HL-60 (cell line): ENCODE measurements at regions not wholly inside any gene's neighbourhood (a gene's known extent, or its start where the extent isn't known, plus 50 kb on each side); places are given as distances from the start of the nearest gene placed in this dataset.

ENCODE experiments used
- POLR2AphosphoS5 ChIP-seq: IDR thresholded peaks from 2 replicates; pipeline ENCODE4 v1.6.1; 2012; ENCODE audit warnings: low read depth
- TF ChIP-seq, protein P1 (sequence below): IDR thresholded peaks from one replicate; pipeline ENCODE4 v1.5.1; 2011; ENCODE audit warnings: low read length, control low read depth, inconsistent platforms; ENCODE audit not compliant: insufficient read depth
- TF ChIP-seq, protein P2 (sequence below): IDR thresholded peaks from 2 replicates; pipeline ENCODE4 v1.6.1; 2012; ENCODE audit warnings: low read depth; ENCODE audit not compliant: insufficient replicate concordance

DNA sequence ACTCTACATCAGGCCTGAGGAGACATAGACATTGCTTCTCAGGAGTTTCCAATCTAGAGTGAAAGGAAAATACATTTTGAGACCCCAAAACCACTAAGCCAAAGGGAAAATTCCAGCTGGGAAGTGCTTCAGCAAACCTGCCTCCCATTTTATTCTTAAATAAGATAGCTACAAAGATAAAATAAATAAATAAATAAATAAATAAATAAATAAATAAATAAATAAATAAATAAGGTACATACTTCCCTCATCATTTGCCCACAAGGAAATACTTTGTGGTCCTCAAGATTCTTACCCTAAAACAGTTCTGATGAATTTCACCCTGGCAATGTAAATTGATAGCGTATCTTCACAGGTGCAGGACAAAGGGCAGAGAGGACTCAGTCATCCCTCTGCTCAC, 474.0 kb upstream of the ROBO1 start:
- TF ChIP-seq, protein P1, sequence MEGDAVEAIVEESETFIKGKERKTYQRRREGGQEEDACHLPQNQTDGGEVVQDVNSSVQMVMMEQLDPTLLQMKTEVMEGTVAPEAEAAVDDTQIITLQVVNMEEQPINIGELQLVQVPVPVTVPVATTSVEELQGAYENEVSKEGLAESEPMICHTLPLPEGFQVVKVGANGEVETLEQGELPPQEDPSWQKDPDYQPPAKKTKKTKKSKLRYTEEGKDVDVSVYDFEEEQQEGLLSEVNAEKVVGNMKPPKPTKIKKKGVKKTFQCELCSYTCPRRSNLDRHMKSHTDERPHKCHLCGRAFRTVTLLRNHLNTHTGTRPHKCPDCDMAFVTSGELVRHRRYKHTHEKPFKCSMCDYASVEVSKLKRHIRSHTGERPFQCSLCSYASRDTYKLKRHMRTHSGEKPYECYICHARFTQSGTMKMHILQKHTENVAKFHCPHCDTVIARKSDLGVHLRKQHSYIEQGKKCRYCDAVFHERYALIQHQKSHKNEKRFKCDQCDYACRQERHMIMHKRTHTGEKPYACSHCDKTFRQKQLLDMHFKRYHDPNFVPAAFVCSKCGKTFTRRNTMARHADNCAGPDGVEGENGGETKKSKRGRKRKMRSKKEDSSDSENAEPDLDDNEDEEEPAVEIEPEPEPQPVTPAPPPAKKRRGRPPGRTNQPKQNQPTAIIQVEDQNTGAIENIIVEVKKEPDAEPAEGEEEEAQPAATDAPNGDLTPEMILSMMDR = no peak
- TF ChIP-seq, protein P2, sequence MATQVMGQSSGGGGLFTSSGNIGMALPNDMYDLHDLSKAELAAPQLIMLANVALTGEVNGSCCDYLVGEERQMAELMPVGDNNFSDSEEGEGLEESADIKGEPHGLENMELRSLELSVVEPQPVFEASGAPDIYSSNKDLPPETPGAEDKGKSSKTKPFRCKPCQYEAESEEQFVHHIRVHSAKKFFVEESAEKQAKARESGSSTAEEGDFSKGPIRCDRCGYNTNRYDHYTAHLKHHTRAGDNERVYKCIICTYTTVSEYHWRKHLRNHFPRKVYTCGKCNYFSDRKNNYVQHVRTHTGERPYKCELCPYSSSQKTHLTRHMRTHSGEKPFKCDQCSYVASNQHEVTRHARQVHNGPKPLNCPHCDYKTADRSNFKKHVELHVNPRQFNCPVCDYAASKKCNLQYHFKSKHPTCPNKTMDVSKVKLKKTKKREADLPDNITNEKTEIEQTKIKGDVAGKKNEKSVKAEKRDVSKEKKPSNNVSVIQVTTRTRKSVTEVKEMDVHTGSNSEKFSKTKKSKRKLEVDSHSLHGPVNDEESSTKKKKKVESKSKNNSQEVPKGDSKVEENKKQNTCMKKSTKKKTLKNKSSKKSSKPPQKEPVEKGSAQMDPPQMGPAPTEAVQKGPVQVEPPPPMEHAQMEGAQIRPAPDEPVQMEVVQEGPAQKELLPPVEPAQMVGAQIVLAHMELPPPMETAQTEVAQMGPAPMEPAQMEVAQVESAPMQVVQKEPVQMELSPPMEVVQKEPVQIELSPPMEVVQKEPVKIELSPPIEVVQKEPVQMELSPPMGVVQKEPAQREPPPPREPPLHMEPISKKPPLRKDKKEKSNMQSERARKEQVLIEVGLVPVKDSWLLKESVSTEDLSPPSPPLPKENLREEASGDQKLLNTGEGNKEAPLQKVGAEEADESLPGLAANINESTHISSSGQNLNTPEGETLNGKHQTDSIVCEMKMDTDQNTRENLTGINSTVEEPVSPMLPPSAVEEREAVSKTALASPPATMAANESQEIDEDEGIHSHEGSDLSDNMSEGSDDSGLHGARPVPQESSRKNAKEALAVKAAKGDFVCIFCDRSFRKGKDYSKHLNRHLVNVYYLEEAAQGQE = no peak
- no peak for TF ChIP-seq POLR2AphosphoS5
